WTC11 (cell line): ENCODE measurements at regions not wholly inside any gene's neighbourhood (a gene's known extent, or its start where the extent isn't known, plus 50 kb on each side); places are given as distances from the start of the nearest gene placed in this dataset.
"Not testable (repeated sequence)": the region's sequence is repeated elsewhere in the genome, so short reads cannot be mapped to it uniquely, and the experiment has no call there.

Source experiments
- CBFB ChIP-seq: sonication (generic); formaldehyde crosslinking; IDR thresholded peaks from 2 replicates; pipeline ENCODE4 v1.8.1; 2022; ENCODE audit warnings: mild to moderate bottlenecking, low read depth, missing genetic modification reagents
- CREM ChIP-seq: sonication (generic); formaldehyde crosslinking; IDR thresholded peaks from 2 replicates; pipeline ENCODE4 v1.8.1; 2022; ENCODE audit warnings: mild to moderate bottlenecking, missing genetic modification reagents, moderate library complexity
- CTCF ChIP-seq: fragments of 200-600 bp; IDR thresholded peaks from 2 replicates; pipeline ENCODE4 v1.8.0; 2022; ENCODE audit warnings: antibody characterized with exemption
- ERG ChIP-seq: fragments of 250-450 bp; sonication (Bioruptor Pico); IDR thresholded peaks from 2 replicates; pipeline ENCODE4 v1.8.0; 2021; ENCODE audit warnings: mild to moderate bottlenecking
- ETV6 ChIP-seq: sonication (generic); formaldehyde crosslinking; IDR thresholded peaks from 2 replicates; pipeline ENCODE4 v1.8.1; 2022; ENCODE audit warnings: mild to moderate bottlenecking, missing genetic modification reagents
- GRHL2 ChIP-seq: fragments of 250-450 bp; sonication (Bioruptor Pico); IDR thresholded peaks from 2 replicates; pipeline ENCODE4 v1.8.0; 2022; ENCODE audit warnings: mild to moderate bottlenecking, moderate library complexity; ENCODE audit not compliant: insufficient replicate concordance, severe bottlenecking
- MAX ChIP-seq: sonication (generic); formaldehyde crosslinking; IDR thresholded peaks from 2 replicates; pipeline ENCODE4 v1.8.0; 2022; ENCODE audit warnings: mild to moderate bottlenecking, missing genetic modification reagents
- NR3C1 ChIP-seq: sonication (generic); formaldehyde crosslinking; conservative IDR thresholded peaks from 2 replicates; pipeline ENCODE4 v1.8.1; 2023; ENCODE audit warnings: low read depth, mild to moderate bottlenecking, missing genetic modification reagents
- TCF7 ChIP-seq: sonication (generic); formaldehyde crosslinking; IDR thresholded peaks from 2 replicates; pipeline ENCODE4 v1.8.0; 2022; ENCODE audit warnings: mild to moderate bottlenecking, low read depth, missing genetic modification reagents, moderate library complexity
- TEAD1 ChIP-seq: sonication (generic); formaldehyde crosslinking; IDR thresholded peaks from 2 replicates; pipeline ENCODE4 v1.8.0; 2022; ENCODE audit warnings: mild to moderate bottlenecking, missing genetic modification reagents
- USF1 ChIP-seq: sonication (generic); formaldehyde crosslinking; IDR thresholded peaks from 2 replicates; pipeline ENCODE4 v1.8.0; 2022; ENCODE audit warnings: mild to moderate bottlenecking, missing genetic modification reagents
- ZNF263 ChIP-seq: sonication (generic); formaldehyde crosslinking; IDR thresholded peaks from 2 replicates; pipeline ENCODE4 v1.8.1; 2022; ENCODE audit warnings: low read depth, mild to moderate bottlenecking, moderate library complexity, missing genetic modification reagents

- not testable (repeated sequence) for TF ChIP-seq ERG (CRISPR knock-in tag); CBFB; CTCF; GRHL2 (CRISPR knock-in tag); TEAD1; ETV6 (CRISPR knock-in tag); NR3C1 (CRISPR knock-in tag); USF1 (CRISPR knock-in tag); ZNF263 (CRISPR knock-in tag); TCF7 (CRISPR knock-in tag); MAX (CRISPR knock-in tag); CREM (CRISPR knock-in tag)
Observed at GRCh38 chr4:145255311-145255710, 74.9 kb upstream of the OTUD4 start.
